PC-3 (cell line): ENCODE measurements at regions not wholly inside any gene's neighbourhood (a gene's known extent, or its start where the extent isn't known, plus 50 kb on each side); places are given as distances from the start of the nearest gene placed in this dataset.

Experiments
- CTCF ChIP-seq: fragments of 300-600 bp; sonication (generic); conservative IDR thresholded peaks from 2 replicates; pipeline ENCODE4 v1.5.1; 2017; ENCODE audit warnings: antibody characterized with exemption, low read depth, mild to moderate bottlenecking, low read length
- EZH2 ChIP-seq: fragments of 300-600 bp; sonication (generic); IDR thresholded peaks from one replicate; pipeline ENCODE4 v1.6.1; 2017; ENCODE audit warnings: antibody characterized with exemption, mild to moderate bottlenecking, low read length; ENCODE audit not compliant: unreplicated experiment
- EZH2phosphoT487 ChIP-seq: fragments of 300-600 bp; sonication (generic); IDR thresholded peaks from 2 replicates; pipeline ENCODE4 v1.6.1; 2018; ENCODE audit warnings: mild to moderate bottlenecking, antibody characterized with exemption, low read length, borderline replicate concordance

GRCh38 chr6:140777780-140778179, 1354.9 kb upstream of the GJE1 start:
- TF ChIP-seq CTCF (no peak), EZH2 (no peak), EZH2phosphoT487 (no peak)
